A549 (cell line): ENCODE measurements at regions not wholly inside any gene's neighbourhood (a gene's known extent, or its start where the extent isn't known, plus 50 kb on each side); places are given as distances from the start of the nearest gene placed in this dataset.

ENCODE experiments used
- MYC ChIP-seq: IDR thresholded peaks from 2 replicates; pipeline ENCODE4 v1.6.1; 2012; ENCODE audit warnings: mild to moderate bottlenecking, inconsistent platforms, low read length, improper control_type of control experiment, borderline replicate concordance
- POLR2A ChIP-seq: IDR thresholded peaks from 2 replicates; pipeline ENCODE4 v1.6.1; 2012; ENCODE audit warnings: mild to moderate bottlenecking, low read length
- RFX5 ChIP-seq: fragments of 450-650 bp; IDR thresholded peaks from 2 replicates; pipeline ENCODE4 v1.7.1; 2014; ENCODE audit warnings: antibody characterized with exemption, mild to moderate bottlenecking, moderate library complexity

GRCh38 chr17:77444628-77444983, 303.8 kb downstream of the SEC14L1 start:
- TF ChIP-seq MYC (no peak), POLR2A (no peak), RFX5 (no peak)
